ENCODE measurements at regions not wholly inside any gene's neighbourhood (a gene's known extent, or its start where the extent isn't known, plus 50 kb on each side); places are given as distances from the start of the nearest gene placed in this dataset.
"Not testable (repeated sequence)": the region's sequence is repeated elsewhere in the genome, so short reads cannot be mapped to it uniquely, and the experiment has no call there.

- intact Hi-C loops (cut with DNase I, micrococcal nuclease), result no loop called here
- H3K4me3 ChIP-seq (ENCODE audit: low read length), result no peak overlapping the region
- Mint-ChIP-seq H3K9me3 (peaks cover under 1% of the 10 kb centered on the region), H3K36me3 (ENCODE audit: low read depth) (no peaks in the 10 kb centered on the region), H3K27me3 (no peaks in the 10 kb centered on the region), H3K4me1 (ENCODE audit: low read depth) (no peaks in the 10 kb centered on the region), H3K27ac (no peak overlapping the region), H3K4me3 (no peak overlapping the region)
- ChIA-PET CTCF (no interaction called here), POLR2A (no interaction called here)
- no peak for DNase-seq
- TF ChIP-seq CTCF (IDR thresholded peaks at IDR 0.05), result no peak
- no peaks in the 10 kb centered on the region for H3K4me1 ChIP-seq (ENCODE audit: insufficient read depth, low read length)
- no peaks in the 10 kb centered on the region for H3K36me3 ChIP-seq (ENCODE audit: insufficient read depth, low read length)
- H3K27me3 ChIP-seq (ENCODE audit: control insufficient read depth in 1 of 2, insufficient read depth in 2 of 2, low read length in 2 of 2), result no peaks in the 10 kb centered on the region
- ATAC-seq (ENCODE audit: poor library complexity), result no peak
- H3K27ac ChIP-seq (ENCODE audit: low read depth in 1 of 2, low read length in 2 of 2), result no peak overlapping the region
- peaks cover 0 to 8% of the 10 kb centered on the region in 2 experiments for H3K9me3 ChIP-seq (ENCODE audit: control insufficient read depth in 1 of 2, insufficient read depth in 1 of 2, low read length in 2 of 2)
Measured at GRCh38 chr13:37956536-37956935, 87.0 kb upstream of the TRPC4 start.

GRCh38 chr13:37954597-37954996, 85.0 kb upstream of the TRPC4 start:
- H3K4me3 ChIP-seq (ENCODE audit: low read length); H3K9me3 ChIP-seq (ENCODE audit: control insufficient read depth in 1 of 2, insufficient read depth in 1 of 2, low read length in 2 of 2); H3K27me3 Mint-ChIP-seq; H3K27ac ChIP-seq (ENCODE audit: low read depth in 1 of 2, low read length in 2 of 2); H3K4me1 ChIP-seq (ENCODE audit: insufficient read depth, low read length); POLR2A ChIA-PET; ATAC-seq (ENCODE audit: poor library complexity); H3K27ac Mint-ChIP-seq; H3K9me3 Mint-ChIP-seq; H3K27me3 ChIP-seq (ENCODE audit: control insufficient read depth in 1 of 2, insufficient read depth in 2 of 2, low read length in 2 of 2); intact Hi-C loops (cut with DNase I, micrococcal nuclease); H3K36me3 Mint-ChIP-seq (ENCODE audit: low read depth); CTCF ChIA-PET; H3K4me1 Mint-ChIP-seq (ENCODE audit: low read depth); H3K36me3 ChIP-seq (ENCODE audit: insufficient read depth, low read length); H3K4me3 Mint-ChIP-seq; DNase-seq: not testable (repeated sequence)

- POLR2A ChIA-PET, result no interaction called here
- TF ChIP-seq CTCF (IDR thresholded peaks at IDR 0.05), result no peak
- no peak overlapping the region for H3K27ac ChIP-seq (ENCODE audit: low read depth in 1 of 2, low read length in 2 of 2)
- Mint-ChIP-seq H3K36me3 (ENCODE audit: low read depth) (no peaks in the 10 kb centered on the region), H3K4me3 (no peak overlapping the region), H3K27ac (no peak overlapping the region), H3K9me3 (no peaks in the 10 kb centered on the region), H3K27me3 (no peaks in the 10 kb centered on the region), H3K4me1 (ENCODE audit: low read depth) (no peaks in the 10 kb centered on the region)
- H3K36me3 ChIP-seq (ENCODE audit: insufficient read depth, low read length), result no peaks in the 10 kb centered on the region
- H3K9me3 ChIP-seq (ENCODE audit: control insufficient read depth in 1 of 2, insufficient read depth in 1 of 2, low read length in 2 of 2), result peaks cover 0 to 4% of the 10 kb centered on the region in 2 experiments
- ATAC-seq (ENCODE audit: poor library complexity) (no peak), DNase-seq (no peak)
- H3K27me3 ChIP-seq (ENCODE audit: control insufficient read depth in 1 of 2, insufficient read depth in 2 of 2, low read length in 2 of 2), result no peaks in the 10 kb centered on the region
- intact Hi-C loops (cut with DNase I, micrococcal nuclease), result no loop called here
- CTCF ChIA-PET, result no interaction called here
- H3K4me1 ChIP-seq (ENCODE audit: insufficient read depth, low read length), result no peaks in the 10 kb centered on the region
- H3K4me3 ChIP-seq (ENCODE audit: low read length), result no peak overlapping the region
Measured at GRCh38 chr13:37954191-37954590, 84.6 kb upstream of the TRPC4 start.

GRCh38 chr13:37953696-37954095, 84.1 kb upstream of the TRPC4 start:
- no peak for ATAC-seq (ENCODE audit: poor library complexity)

More at GRCh38 chr13:37953696-37954095, 84.1 kb upstream of the TRPC4 start:
- Histone ChIP-seq H3K4me3 (ENCODE audit: low read length) (no peak overlapping the region), H3K27me3 (ENCODE audit: control insufficient read depth in 1 of 2, insufficient read depth in 2 of 2, low read length in 2 of 2) (no peaks in the 10 kb centered on the region), H3K36me3 (ENCODE audit: insufficient read depth, low read length) (no peaks in the 10 kb centered on the region), H3K4me1 (ENCODE audit: insufficient read depth, low read length) (no peaks in the 10 kb centered on the region), H3K9me3 (ENCODE audit: control insufficient read depth in 1 of 2, insufficient read depth in 1 of 2, low read length in 2 of 2) (peaks cover 0 to 4% of the 10 kb centered on the region in 2 experiments), H3K27ac (ENCODE audit: low read depth in 1 of 2, low read length in 2 of 2) (no peak overlapping the region)
- CTCF ChIA-PET, result no interaction called here
- intact Hi-C loops (cut with DNase I, micrococcal nuclease), result no loop called here
- POLR2A ChIA-PET, result no interaction called here
- no peaks in the 10 kb centered on the region for H3K27me3 Mint-ChIP-seq
- no peak overlapping the region for H3K27ac Mint-ChIP-seq
- no peaks in the 10 kb centered on the region for H3K9me3 Mint-ChIP-seq
- H3K36me3 Mint-ChIP-seq (ENCODE audit: low read depth), result no peaks in the 10 kb centered on the region
- H3K4me1 Mint-ChIP-seq (ENCODE audit: low read depth), result no peaks in the 10 kb centered on the region
- no peak for DNase-seq
- no peak overlapping the region for H3K4me3 Mint-ChIP-seq
- TF ChIP-seq CTCF (IDR thresholded peaks at IDR 0.05), result no peak

All from CD4-positive, alpha-beta T cell (primary cell).